PC-9 (cell line): ENCODE measurements at regions not wholly inside any gene's neighbourhood (a gene's known extent, or its start where the extent isn't known, plus 50 kb on each side); places are given as distances from the start of the nearest gene placed in this dataset.

Experiments
- EZH2 ChIP-seq: fragments of 200-600 bp; sonication (generic); IDR thresholded peaks from 2 replicates; pipeline ENCODE4 v1.8.0; 2017; ENCODE audit warnings: antibody characterized with exemption, low read depth
- TF ChIP-seq, protein P1 (sequence below): fragments of 200-600 bp; sonication (generic); conservative IDR thresholded peaks from 2 replicates; pipeline ENCODE4 v1.6.1; 2017; ENCODE audit warnings: mixed run types, antibody characterized with exemption, mild to moderate bottlenecking, moderate library complexity

- TF ChIP-seq, protein P1, sequence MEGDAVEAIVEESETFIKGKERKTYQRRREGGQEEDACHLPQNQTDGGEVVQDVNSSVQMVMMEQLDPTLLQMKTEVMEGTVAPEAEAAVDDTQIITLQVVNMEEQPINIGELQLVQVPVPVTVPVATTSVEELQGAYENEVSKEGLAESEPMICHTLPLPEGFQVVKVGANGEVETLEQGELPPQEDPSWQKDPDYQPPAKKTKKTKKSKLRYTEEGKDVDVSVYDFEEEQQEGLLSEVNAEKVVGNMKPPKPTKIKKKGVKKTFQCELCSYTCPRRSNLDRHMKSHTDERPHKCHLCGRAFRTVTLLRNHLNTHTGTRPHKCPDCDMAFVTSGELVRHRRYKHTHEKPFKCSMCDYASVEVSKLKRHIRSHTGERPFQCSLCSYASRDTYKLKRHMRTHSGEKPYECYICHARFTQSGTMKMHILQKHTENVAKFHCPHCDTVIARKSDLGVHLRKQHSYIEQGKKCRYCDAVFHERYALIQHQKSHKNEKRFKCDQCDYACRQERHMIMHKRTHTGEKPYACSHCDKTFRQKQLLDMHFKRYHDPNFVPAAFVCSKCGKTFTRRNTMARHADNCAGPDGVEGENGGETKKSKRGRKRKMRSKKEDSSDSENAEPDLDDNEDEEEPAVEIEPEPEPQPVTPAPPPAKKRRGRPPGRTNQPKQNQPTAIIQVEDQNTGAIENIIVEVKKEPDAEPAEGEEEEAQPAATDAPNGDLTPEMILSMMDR = no peak
- TF ChIP-seq EZH2 = no peak
Observed at GRCh38 chr16:9695152-9695551, 487.1 kb downstream of the GRIN2A start.
